DND-41 (cell line): ENCODE measurements at regions not wholly inside any gene's neighbourhood (a gene's known extent, or its start where the extent isn't known, plus 50 kb on each side); places are given as distances from the start of the nearest gene placed in this dataset.

Experiments used
- CTCF ChIP-seq: IDR thresholded peaks from 2 replicates; pipeline ENCODE4 v1.5.1; 2012; ENCODE audit warnings: borderline replicate concordance, low read length, moderate library complexity, mild to moderate bottlenecking; ENCODE audit not compliant: poor library complexity, severe bottlenecking; ENCODE audit errors: extremely low read depth
- EZH2 ChIP-seq: IDR thresholded peaks from 3 replicates; pipeline ENCODE4 v1.6.1; 2012; ENCODE audit warnings: borderline replicate concordance, low read depth, mild to moderate bottlenecking, moderate library complexity, low read length, inconsistent platforms; ENCODE audit not compliant: severe bottlenecking

- TF ChIP-seq CTCF (no peak), EZH2 (no peak)
Observed at GRCh38 chr16:51507286-51507685, 356.2 kb upstream of the SALL1 start.
